ENCODE measurements at regions not wholly inside any gene's neighbourhood (a gene's known extent, or its start where the extent isn't known, plus 50 kb on each side); places are given as distances from the start of the nearest gene placed in this dataset.

DNA sequence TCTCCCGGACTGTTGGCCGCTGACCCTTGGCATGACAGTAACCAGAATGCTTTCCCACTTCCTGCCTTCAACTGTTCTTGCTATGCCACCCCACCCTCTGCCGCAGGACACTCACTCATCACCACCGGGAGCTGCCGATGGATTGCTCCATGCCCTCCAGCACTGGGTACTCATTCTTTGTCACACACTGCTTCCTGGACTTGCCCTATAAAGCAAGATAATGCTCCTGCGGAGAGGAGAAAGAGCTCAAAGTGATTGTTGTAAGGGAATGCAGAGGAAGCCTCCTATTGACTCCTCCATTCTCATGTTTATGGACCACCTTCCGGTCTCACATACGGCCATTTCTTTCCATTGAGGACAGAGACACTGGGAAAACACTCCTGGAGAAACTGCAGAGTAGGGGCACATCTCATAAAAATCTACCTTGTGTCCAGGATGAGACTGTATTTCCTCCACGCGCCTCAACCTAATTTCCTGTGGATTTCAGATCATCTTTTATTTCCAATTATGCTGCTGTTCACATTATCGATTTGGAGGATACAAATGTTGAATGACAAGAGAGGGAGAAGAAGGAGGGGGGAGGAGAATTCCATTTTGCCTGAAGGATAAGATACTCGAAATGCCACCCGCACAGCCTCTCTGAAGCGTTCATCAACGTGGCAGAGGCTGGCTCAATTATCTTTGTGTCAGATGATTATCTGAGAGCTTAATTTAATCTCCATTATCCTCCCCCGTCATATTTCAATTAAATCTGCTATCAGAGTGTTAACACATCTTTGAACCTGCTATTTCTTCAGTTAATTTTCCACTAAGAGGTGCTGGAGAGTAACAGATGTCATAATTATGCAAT is 486.1 kb upstream of the SALL1 start:
- DNase-seq, result no peak

DNA sequence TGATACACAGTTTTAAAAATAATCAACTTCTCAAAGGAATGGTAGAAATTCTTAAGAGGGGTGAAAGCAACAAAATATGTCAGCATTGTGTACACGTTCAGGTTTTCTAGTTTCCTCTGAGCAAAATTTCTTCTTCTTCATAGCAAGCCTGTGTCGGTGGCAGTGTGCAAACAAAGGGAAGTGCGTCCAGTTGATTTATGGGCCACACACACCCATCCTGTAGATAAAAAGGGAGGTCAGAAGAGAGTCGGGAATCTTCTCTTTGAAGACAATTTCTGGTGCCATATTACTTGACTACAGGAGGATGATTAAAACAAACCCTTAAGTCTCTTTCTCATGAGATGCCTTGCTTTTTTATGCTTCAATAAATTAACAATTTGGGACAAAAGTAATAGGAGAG is 484.1 kb upstream of the SALL1 start:
- no peak for DNase-seq

DNA sequence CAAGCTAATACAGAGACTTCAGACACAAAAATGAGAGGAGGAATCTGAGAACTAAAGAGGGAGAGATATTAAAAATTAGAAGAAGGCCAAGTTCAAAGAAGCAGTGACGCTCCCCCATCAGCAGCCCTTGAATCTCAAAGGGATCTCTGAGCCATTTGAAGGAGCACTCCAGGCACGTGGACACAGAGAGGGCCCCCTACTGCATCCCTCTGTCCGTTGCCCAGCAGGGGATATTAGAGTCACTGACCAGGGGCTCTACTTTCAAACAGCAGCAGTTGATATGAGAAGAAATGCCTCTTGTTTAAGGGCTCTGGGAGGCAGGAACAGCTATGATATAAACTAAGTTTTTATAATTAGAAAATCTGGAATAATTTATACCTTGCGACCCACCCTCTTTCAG is 479.0 kb upstream of the SALL1 start:
- no peak for DNase-seq

DNA sequence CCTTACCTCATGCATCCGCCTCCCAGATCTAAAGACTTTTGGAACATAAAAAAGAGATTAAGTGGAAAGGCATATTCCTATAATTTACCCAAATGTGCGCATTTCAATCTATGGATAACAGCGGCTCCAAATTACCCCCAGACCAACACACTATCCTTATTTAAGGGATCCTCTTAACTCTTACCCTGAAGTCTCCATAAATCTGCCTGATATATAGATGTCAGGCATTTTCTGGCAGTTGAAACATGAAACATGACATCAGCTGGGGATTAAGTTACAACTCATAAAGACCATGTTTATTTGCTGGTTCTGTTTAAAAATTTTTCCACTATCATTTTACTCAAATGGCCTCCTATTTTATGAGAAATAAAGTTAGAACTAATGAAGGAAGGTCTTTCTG is 478.5 kb upstream of the SALL1 start:
- no peak for DNase-seq

DNA sequence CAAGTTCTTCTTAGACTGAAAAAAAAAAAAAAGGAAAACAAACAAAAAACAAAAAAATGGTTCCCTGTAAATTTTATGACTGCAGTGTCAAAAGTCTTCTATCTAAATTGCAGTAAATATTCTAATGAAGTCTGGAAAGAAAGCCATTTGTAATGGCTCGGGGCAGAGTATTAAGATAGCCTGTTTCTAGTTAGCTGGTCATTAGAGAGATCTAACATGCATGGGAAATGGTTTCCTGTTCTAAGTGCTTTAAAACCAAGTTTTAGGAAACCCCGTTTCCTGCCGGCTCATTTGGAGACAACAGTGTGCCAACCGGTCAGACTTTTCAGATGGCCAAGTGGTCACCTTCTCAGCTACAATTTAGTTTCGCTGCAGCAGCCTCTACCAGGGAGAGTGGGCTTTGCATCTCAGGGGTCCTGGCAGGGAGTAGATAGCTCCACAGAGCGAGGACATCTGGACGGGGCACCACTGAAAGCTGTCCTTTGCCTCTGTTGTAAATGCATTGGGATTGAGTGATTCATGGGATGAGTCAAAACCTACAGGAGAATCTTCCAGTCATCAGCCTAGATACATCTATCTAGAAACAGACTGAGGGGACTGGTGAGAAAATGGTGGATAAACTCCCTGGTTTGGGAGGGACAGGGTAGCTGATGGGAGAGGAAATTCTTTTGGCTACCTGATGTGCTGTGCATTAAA is 473.2 kb upstream of the SALL1 start:
- no peak for DNase-seq

DNA sequence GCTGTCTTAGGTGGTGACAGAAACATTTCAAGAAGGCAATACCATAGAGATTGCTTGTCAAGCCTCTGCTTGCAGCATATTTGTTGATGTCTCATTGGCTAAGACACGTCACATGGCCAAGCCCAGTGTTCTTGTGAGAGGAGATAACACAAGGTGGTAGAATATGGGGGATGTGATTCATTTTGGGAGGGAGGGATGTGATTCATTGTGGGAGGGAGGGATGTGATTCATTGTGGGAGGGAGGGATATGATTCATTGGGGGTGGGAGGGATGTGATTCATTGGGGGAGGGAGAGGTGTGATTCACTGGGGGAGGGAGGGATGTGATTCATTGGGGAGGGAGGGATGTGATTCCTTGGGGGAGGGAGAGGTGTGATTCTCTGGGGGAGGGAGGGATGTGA is 470.5 kb upstream of the SALL1 start:
- DNase-seq, result no peak

DNA sequence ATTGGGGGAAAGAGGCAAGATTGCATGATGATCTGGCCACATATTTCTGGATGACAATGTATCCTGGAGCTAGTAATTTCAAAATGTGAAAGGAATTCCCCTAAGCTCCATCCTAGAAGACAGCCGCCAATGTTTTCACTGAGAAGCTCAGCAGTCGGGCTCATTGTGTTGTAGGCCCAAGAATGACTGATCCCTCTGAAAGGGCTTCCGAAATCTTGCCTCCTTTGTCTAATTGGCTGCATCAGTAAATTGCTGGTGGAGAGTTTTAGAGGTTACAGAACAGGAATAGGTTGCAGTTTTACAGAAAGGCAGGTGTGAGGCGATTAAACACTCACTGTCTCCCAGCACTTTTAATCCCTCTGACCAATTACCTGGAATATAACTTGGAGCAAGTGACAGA is 464.1 kb upstream of the SALL1 start:
- no peak for DNase-seq

DNA sequence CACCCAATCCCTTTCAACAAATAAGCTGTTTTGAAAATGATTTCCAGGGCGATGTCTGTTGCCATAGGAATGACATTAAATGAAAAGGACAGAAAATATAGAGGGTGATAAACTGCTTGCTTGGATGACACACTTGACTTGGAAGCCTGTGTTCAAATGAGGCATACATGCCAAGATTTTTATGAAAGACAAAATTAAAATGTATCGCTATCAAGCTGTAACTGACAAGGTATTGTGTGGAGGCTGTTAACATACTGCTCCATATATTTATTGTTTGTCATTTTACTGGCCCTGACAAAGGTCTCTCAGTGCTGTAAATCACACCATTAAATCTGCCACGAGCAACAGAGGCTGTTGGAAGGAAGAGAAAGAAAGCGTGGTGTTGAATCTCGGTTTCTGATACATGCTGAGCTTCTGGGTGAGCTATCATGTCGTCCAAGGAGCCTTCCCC is 456.2 kb upstream of the SALL1 start:
- DNase-seq, result no peak

DNA sequence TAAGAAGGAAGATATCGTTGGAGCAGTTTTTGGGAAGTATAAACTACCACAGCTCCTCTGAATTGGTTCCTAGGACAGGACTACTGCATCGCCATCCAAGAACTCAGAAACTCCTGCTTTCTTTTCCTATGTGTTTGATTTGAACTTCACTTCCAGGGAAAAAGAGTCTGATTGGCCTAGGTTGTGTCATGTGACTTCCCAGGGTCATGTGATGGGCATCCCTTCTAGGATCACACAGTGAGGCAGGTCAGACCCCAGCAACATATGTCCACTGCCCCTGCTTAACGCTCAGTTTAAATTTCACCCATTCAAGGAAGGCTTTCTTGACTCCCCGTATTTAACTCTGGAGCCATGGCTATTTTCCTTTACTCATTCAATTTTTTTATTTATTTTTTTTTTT is 445.2 kb upstream of the SALL1 start:
- DNase-seq, result no peak

DNA sequence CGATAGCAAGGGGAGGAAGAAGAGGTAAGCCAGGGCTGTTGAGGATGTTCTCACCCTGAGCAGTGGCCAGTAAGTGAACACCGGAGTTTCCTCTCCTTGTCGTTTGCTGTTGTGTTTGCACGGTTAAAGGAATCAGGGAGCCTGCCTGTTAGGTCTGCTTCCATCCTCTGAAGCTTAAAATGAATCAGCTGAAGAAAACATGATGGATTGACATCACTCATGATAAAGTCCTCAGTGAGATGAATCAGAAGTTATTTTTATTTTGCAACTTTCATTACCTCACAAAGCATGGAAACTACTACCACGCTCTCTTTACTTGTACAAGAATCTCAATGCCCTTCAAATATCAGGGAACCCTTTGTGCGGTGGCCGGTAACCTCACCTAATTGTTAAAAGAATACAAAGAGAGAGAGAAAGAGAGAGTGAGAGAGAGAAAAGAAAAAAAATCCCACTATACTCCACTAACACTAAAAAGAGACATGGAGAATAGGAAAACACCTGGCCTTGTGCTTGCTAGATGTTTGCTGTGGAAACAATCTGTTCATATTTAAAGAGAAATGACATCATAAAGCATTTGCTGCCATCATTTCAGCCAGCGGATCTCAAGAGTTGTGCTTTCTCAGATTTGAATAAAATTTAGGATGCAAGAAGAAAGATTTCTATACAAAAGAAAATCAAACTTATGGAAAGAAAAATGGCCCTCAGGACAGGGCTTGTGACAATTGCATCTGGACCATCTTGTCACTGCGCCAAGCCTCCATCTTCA is 441.6 kb upstream of the SALL1 start:
- no peak for DNase-seq

DNA sequence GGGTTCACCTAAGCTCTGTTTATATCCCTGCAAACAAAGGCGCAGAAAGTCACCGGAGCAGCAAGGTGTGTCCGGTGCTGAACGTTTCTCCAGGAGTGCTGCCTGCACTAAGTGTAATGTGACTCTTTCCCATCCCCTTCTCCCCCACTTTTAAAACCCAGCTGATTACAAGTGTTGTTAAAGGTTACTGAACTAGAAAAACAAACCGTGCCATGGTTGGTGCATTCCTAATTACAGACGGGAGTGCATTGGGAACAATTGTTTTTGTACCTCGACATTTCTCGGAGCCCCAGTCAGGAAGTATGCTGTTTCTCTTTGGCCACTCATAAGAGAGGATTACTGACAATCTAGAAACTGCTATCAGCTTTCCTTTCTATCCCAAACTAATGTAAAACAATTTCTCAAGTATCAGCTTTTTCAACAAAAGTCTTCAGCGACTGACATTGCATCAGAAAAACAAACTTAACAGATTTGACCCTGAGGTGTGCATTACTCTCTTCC is 441.0 kb upstream of the SALL1 start:
- DNase-seq, result peak; percentile 34

DNA sequence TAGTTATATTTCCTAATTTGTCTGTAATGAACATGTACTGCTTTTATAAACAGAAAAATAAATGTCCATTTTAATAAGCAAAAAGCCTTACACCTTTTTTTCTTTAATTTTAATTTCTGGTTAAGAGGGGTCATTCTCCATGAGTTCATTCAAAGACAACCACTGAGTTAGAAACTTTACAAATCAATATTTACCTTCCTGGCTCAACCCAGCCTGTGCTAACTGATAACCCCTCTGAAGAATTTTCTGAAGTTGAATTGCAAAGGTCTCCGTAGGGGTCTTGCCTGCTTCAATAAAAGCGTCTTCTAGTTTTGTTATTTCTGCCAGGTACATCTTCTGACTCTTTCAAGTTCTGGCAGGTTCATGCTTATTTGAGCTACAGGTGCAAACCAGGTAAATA is 440.4 kb upstream of the SALL1 start:
- no peak for DNase-seq

DNA sequence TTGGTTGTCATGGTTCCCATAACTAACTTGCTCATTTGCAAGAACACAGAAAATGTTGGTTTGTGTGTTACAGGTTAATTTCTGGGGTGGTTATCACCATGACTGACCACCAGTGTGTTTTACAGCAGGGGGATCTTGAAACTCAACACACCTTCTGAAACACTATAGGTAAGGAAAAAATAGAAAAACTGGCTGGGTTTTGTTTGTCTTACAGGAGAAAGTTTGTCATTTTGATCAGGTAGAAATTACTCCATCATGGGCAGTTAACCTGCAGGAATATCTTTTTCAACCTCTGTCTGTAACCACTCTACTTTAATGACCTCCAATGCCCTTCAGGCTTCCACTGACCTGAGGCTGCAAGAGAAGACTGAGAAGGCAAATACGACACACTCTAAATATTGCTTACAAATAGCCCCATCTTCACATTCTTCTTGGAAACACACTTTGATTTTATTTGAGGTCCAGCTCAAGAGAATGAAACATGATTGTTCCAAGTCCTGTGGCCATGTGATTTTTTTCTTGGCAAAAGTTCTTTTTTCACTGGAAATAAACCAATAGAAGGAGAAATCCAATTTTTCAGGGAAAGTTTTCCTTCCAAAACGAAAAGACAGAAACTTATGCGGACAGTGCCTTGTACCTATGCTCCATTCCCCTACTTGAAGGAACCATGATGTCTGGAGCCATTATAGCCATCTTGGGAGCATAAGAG is 428.7 kb upstream of the SALL1 start:
- DNase-seq, result no peak

DNA sequence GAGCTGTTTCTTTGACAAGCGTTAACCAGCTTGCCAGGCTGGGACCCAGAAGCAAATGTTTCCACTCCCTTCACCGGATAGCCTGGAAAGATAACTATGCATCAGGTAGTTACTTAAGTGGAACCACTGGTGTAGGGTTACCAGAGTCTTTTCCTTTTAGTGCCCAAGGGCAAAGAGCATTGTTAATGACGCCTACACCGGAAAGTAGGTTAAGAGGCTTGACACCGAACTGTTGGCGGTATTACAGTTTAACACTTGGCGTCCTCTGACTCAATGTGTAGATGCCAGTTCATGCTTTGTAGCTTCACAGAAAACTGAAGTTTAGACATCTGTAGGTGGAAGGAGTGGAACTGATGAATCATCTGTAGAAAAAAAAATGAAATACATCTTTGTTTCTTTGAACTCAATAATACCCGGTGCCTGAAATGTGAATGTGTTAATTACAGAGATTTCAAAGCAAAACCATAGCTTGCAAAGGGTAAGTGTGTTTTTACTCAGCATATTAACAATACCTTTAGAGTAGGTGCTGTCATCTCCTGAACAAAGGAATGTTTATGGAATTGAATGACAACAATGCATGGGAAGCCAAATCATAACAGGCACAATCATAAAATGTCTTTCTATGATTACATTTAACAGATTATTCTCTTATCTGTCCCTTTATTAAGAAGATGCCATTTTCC is 426.7 kb upstream of the SALL1 start:
- DNase-seq, result peak; percentile 70

DNA sequence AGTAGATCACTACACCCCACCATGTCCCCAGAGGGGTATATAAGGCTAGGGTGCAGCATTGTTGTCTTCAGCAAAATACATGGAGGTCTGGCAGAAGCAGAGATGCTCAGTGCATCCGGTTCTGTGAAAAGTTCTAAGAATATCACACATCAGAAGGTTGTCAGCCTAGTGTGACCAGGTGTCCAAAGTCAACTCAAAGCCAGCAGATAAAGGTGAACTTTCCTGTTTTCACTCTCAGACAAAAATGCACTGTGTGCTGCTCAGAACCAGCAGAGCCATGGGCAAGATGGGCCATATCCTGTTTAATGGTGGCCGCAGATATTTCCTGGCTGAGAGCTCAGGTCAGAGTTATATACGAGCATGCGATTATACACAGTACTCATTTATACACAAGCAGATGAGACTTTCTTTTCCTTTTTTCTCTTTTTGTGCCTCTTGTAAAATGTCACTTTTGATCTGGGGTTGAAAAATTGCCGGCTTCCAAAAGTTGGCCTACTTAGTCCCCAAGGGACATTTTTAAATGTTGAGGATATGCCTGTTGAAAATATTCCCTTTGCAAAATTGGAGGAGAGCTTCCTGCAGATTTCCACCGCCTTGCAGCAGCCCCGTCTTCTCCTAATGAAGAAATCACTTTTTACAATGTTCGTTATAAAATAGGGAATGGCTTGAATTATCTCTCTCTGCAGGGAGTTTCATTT is 425.6 kb upstream of the SALL1 start:
- no peak for DNase-seq

DNA sequence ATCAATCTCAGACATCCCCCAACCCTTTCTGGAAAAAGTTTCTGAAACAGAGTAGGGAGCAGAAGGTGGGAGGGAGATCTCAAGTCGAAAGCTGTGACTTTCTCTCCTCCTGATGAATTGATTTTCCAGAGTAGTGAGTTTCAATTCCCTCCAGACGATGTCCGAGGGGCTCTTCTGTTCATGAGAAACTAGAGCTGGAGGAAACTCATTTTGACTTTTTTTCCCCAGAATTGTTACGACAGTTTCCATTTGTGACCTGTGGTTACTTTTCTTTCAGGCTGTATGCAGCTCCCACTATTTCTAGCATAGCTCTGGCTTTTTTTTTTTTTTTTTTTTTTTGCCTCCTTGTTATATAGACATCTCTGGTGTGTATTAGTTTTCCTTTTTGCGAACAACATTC is 422.1 kb upstream of the SALL1 start:
- DNase-seq, result no peak

DNA sequence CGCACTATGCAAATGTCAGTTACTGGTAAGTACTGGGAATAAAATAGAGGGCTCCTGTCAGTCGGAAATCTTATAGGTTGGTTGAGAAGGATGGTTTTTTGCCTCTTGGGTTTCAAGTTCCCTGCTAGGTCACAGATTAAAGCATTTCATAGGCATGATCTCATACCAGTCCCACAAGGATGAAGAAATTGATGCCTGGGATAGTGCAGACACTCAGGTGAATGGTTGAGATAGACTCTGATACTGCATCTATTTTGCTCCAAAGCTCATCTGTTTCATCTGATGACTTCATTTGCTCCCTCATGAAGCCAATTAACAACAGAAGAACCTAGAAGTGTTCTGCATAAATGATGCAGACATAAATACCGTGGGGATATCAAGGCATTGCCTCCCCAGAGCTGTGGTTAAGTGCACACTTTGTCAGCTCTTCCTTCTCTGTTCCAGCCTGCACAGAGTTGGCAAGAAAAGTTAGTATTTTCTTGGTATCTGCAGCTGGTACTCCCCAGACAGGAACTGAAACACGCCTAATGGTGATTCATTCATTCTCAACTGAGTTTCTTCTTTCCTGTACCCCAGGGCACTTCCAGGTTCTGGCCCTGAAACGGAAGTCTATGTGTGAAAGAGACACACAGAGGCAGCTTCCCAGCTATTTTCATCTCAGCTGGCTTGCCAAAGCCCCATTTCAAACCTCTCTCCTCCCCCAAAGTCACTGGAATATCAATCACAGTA is 418.3 kb upstream of the SALL1 start:
- DNase-seq, result no peak

DNA sequence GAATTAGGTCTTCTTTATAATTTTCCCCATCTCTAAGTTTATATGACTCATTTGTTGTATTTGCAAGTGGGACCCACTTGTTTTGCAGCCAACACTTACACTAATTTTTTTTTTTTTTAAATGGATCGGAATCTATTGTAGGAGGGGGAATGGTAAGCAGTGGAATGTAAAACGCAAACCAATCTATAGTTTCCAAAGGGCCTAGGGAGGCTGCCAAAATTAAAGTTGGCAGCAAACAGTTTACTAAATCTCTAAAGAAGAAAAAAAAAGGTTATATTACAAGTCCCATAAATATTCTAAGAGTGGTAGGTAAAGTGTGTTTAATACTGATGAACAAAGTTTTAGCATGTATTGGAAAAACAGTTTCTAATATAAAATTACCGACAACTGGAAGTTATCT is 416.8 kb upstream of the SALL1 start:
- DNase-seq, result no peak

DNA sequence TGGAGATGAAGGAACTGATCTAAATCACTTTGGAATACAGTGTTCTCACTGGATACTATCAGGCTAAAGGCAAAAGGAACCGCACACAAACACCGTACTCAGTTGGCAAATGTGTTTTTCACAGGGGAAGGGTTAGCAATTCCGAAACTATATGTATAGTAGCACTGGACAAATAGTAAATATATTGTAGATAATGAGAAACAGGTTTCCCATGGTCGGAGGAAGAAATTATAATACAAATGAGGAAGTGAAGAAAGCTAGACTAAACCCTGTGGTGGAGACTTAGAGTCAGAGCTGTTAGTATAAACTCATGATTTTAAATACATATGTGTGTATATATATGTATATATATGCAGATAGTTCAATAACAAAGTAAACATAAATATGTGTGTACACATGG is 414.1 kb upstream of the SALL1 start:
- DNase-seq, result no peak

DNA sequence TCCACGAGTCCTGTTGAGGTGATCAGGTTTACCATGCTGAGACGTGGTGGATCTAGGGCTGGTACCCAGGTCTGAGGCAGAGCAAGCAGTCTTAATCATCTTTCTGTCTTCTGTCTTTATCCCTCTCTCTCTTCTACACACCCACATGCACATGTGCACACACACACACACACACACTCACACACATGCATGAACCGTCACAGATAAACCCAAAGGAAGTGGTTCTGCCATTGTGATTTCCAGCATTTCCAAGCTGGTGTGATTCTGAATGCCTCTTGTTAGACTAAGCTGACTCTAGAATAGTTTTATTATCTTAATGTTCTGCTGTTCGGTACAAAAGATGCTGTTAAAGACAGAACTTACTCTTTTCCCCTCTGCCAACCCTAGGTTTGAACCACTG is 411.8 kb upstream of the SALL1 start:
- no peak for DNase-seq

DNA sequence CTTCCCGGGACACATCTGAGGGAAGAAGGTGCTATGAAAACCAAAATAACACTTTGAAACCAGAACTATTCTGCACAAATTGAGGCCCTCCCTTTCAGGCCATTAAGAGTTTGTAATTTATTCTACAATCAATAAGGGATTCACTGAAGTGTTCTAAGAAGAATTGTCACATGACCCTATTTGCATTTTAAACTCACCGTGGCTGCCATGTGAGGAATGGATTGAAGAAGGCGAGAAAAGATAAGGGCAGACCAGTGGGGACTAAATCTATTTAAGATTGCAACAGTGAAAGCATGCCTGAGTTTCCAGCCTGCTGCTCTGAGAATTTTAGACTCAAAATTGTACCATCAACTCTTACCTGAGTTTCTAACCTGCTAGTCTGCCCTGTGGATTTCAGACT is 408.8 kb upstream of the SALL1 start:
- no peak for DNase-seq
